22Rv1 (cell line): ENCODE measurements at regions not wholly inside any gene's neighbourhood (a gene's known extent, or its start where the extent isn't known, plus 50 kb on each side); places are given as distances from the start of the nearest gene placed in this dataset.

Experiments
- CTCF ChIP-seq: fragments of 450-650 bp; IDR thresholded peaks from 2 replicates; pipeline ENCODE4 v1.5.1; 2017; ENCODE audit warnings: mild to moderate bottlenecking
- ZFX ChIP-seq: fragments of 450-650 bp; IDR thresholded peaks from 2 replicates; pipeline ENCODE4 v1.6.1; 2017; ENCODE audit warnings: antibody characterized with exemption, borderline replicate concordance

- TF ChIP-seq CTCF = no peak
- no peak for TF ChIP-seq ZFX
These were observed 257.1 kb upstream of the ACTRT1 start for GRCh38 chrX:128309311-128309710.
